AG20443 (cell line): ENCODE measurements at regions not wholly inside any gene's neighbourhood (a gene's known extent, or its start where the extent isn't known, plus 50 kb on each side); places are given as distances from the start of the nearest gene placed in this dataset.

ENCODE experiments used
- DNase-seq: peaks from one replicate; pipeline ENCODE4 v3.0.0; 2012; ENCODE audit warnings: low spot score, mixed read lengths

- no peak for DNase-seq
Measured at GRCh38 chr9:126222835-126223431, 103.7 kb upstream of the MVB12B start.

DNA sequence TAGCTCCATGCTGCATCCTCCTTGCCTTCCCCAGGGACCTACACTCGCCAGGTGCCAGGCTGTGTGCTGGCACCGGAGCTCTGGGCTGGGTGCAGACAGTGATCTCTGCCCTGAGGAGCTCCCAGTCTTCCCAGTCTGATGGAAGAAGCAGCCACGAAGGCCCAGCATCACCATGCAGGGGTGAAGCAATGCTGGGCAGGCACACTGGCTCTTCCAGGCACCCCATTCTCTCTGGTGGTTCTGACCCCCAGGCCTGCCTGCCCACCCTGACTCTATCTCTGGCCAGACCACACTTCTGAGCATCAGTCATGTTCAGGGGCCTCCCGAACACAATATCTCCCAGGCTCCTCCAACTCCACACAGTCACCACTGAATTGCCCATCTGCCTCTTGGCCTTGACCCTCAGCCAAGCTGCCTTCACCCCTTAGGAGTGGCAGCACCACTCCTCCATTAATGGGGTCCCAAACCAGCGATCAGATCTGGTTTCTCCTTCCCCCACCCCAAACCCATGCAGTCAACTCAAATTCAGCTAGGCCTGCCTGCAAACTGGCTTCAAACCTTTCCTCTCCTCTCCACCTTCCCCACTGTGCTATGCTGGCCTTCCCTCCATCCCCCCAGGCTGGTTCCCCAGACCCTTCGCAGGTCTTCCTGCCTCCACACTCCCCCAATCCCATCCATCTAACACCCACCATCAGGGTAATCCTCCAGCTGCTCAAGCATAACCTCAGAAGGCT is 102.7 kb upstream of the MVB12B start:
- no peak for DNase-seq

DNA sequence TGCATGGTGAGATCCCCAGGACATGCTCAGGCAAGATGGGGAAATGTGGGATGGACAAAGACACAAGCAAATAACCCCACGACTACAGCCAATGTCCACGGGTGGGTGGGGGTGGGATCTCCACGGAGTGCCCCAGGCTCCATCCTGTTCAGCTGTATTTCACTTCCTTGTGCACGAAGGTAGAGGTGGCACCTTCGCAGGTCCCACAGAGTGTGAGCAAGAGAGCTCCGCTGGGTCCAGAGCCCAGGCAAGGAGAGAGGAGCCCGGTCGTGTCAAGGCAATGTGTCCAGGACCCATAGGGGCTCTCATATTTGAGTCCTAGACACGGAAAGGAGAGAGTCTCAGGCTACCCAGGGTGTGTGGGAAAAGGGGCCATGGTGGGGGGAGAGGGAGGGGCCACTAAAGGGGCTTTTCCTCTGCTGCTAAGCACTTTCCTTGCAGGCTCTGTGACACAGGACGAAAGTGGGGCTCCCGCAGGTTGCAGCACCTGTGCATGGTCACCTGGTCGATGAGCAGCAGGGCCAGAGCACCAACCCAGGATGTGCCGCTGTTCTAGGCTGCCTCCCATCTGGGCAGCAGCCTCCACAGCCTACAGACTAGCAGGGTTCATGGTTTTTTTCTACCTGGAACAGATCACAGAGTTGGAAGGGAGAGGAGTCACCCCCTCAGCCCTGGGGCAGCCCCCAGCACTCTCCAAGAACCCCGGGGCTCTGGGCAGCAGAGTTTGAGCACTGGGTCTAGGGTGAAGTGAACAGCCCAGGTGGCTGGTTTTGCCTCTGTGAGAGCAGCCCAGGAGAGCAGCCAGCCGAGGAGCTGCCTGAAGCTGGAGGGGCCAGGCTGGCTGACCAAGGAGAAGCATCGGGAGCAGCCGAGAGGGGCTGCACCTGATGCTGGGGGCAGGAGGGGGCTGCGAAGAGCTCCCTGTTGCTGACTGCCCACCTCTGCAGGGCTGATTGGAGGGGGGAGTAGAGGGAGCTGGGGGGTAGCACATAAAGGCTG is 100.7 kb upstream of the MVB12B start:
- no peak for DNase-seq

DNA sequence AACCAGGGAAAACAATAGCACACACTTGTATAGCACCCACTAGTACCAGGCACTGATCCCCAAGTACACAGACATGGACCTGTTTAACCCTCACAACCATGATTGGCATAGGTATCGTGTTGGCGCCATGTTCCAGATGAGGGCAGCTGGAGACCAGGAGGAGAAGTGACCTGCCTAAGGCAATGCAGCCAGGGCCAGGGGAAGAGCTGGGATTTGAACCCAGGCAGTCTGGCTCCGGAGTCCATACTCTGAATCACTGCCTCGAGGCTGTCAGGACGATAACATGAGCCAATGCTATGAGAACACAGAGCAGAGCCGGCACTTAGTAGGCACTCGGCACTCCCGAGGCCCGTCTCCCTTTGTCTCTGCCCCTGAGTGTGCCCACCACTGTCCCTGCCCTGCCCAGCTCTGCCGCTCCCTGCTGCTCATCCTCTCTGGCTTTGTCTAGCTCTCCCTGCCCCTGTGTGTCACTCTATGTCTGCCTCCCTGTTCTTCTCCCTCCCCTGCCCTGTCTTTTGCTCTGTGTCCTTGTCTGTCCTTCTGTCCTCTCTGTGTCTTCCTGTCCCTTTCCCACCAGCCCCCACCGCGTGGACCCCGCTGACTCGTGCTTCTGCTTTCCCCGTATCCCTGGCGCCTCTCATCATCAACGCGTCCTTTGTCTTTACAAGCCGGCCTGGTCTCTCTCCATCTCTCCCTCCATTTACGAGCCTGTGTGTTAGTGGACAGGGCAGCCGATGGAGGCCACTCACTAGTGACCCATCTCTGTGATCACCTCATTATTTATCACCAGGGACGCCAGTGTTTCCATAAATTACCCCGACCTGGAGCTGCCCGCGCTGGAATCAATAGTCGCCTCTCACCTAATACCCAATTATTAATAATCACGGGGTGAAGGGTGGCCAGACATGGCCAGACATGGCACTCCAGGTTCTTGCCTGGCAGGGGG is 99.4 kb upstream of the MVB12B start:
- no peak for DNase-seq

DNA sequence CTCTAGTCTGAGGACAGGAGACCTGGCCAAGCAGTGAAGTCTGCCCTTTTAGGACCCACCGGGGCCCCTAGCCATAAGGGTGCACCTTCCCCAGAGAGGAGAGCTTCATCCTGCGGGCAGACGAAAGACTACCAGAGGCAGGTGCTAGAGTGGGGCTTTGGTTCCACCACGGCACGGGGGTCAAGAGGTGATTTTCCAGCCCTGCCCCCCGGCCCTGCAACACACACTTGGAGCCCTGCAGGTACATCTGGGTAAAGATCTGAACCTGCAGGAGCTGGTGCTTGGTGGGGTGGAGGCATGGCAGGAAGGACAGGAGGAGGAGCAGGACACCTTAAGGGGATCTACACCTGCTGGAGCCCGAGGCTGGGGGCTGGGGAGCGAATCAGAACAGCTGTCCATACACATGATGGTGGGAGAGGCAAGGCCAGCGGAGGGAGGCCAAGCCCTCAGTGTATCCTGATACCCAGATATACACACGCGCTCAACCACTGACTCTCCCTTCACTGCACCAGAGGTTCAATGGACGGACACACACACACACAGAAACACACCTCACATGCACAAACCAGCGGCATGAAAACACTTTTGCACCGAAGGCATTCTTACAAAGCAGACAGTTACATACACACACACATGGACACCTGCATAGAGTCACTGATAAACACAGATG is 98.4 kb upstream of the MVB12B start:
- no peak for DNase-seq

DNA sequence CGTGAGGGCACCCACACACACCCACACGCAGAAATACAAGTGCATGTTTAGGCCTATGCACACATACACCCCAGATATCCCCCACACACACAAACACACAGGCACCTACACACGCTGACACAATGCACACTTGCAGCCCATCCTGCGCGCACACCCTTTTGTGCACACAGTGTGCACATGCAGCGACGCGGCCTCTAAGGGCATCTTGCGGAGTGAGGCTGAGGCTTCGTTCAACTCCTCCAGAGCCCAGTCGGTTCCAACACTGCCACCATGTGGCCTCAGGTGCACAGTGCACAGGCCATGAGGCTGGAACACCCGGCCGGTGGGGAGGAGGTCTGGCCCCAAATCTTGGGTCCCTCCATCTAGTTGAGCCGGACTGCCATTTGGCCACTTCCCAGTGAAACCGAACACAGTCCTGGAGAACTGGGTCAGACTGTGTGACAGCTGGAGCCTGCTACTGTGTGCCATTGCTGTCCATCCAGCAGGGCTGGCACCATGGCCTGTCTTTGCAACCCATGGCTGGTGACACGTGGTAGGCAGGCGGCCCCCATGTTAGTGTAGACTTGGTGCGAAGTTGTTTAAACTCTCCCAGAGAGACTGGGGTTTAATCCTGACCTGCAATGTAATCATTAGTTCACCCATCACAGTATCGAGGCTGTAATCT is 97.7 kb upstream of the MVB12B start:
- peak; percentile 92 for DNase-seq

DNA sequence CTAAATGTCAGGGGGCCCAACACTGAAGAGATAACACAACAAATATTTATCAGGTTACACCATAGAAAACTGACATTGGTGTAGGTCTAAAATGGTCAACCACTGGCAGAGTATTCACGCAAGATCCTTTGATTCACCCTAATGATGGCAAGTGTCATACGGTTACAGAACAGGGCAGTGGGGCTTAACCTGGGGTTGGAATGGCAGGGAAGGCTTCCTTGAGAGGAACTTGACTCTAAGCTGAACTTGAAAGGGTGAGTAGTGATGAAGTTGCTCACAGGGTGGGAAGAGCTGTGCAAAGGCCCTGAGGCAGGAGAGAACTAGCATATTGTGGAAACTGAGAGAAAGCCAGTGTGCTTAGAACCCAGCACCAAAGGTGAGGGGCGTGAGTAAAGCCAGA is 97.1 kb upstream of the MVB12B start:
- no peak for DNase-seq

DNA sequence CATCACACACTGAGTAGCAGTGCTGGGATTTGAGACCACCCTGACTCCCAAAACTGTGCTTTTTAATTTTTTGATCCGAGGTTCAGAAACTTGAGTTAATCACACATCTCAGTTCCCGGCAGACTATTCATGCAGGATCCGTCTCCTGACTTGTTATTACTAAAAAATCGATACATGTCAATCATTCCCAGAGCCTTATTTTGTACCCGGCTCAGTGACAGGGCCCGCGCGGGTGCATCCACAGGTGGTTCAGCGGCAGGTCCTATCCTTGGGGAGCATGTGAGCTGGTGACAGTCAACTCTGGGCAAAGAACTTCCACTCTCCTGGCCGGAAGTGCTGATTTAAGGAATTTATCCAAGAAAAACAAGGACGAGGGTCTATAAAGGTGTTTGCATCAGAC is 95.9 kb upstream of the MVB12B start:
- no peak for DNase-seq

GRCh38 chr9:126232461-126232860 is 94.2 kb upstream of the MVB12B start:
- DNase-seq = peak; percentile 9

GRCh38 chr9:126233175-126233574 is 93.5 kb upstream of the MVB12B start:
- peak; percentile 5 for DNase-seq

DNA sequence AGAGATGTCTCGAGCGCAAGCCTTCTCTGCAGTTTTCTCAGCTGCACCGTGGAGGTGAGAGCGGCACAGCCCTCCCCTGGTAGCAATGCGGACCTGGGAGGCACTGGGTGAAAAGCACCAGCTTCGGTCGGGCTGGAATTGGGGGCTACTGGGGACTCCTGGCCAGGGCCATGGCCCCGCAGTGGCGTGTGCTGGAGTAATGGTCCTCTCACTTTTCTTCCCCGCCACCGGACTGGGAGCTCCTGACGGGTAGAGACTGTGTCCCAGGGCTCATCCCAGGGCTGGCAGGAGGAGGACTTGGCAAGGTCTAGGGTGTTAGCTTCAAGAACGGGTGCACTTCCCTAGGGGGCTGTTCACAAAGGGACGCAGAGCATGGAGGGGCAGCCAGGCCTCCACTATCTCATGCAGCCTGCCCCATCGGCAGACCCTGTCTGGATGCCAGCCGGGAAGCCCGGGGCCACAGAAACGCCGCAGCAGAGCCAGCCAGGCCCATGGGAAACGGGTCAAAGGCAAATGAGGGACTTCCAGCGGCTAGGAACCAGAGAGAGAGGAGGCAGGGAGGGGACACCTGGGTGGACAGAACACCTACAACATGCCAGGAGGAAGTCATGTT is 92.6 kb upstream of the MVB12B start:
- peak; percentile 8 for DNase-seq

- DNase-seq = peak; percentile 9
Measured at GRCh38 chr9:126234681-126235335, 91.8 kb upstream of the MVB12B start.

GRCh38 chr9:126235336-126236243 is 91.0 kb upstream of the MVB12B start:
- DNase-seq = no peak

DNA sequence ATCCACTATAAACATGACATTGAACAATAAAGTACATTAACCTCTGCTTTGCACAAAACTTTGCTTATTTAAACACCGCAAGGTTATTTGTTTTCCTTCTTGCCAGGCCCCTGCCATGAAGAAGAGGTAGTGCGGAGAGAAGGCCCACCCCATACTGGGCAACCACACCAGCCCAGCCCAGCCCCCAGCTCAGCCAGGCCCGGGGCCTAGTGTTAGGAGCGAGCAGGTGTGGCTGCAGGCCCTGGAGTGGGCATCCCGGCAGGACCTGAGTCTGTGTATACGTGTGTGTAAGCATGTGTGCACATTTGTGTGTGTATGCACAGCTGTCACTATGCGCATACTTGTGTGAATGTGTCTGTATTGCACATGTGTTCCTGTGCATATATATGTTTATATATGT is 90.4 kb upstream of the MVB12B start:
- no peak for DNase-seq

GRCh38 chr9:126238415-126238814 is 88.2 kb upstream of the MVB12B start:
- DNase-seq = no peak

- no peak for DNase-seq
Measured at GRCh38 chr9:126239515-126239914, 87.1 kb upstream of the MVB12B start.

GRCh38 chr9:126240835-126241234 is 85.8 kb upstream of the MVB12B start:
- DNase-seq = no peak

GRCh38 chr9:126248680-126249079 is 77.9 kb upstream of the MVB12B start:
- peak; percentile 68 for DNase-seq
